MCF 10A (cell line): ENCODE measurements at regions not wholly inside any gene's neighbourhood (a gene's known extent, or its start where the extent isn't known, plus 50 kb on each side); places are given as distances from the start of the nearest gene placed in this dataset.

ENCODE experiments used
- BruUV-seq: library from RNA; stranded (reverse); fragments of 400-500 nt; replicated peaks from 2 replicates; lab custom pipeline; 2021; lab: Mats Ljungman, UMichigan
- CTCF ChIA-PET: fragments of 300-600 bp; sonication (Branson Sonifier 250); formaldehyde crosslinking; extraction: SDS; loops from one replicate; lab custom pipeline; 2021; ENCODE audit warnings: antibody characterized with exemption, inconsistent platforms; lab: Yijun Ruan, JAX
- POLR2A ChIA-PET: fragments of 300-600, 350-650 bp; sonication (Branson Sonifier 250); formaldehyde crosslinking; extraction: SDS; loops from one replicate; lab custom pipeline; 2020; ENCODE audit warnings: antibody characterized with exemption, inconsistent platforms; lab: Yijun Ruan, JAX
- DNase-seq: peaks from one replicate; pipeline ENCODE4 v3.0.0-alpha.2; 2018; ENCODE audit not compliant: unreplicated experiment
- H3K27ac Mint-ChIP-seq: one replicate; pipeline ENCODE4 v1.8.0; 2022; ENCODE audit warnings: mild to moderate bottlenecking, low read depth, mixed read lengths; ENCODE audit not compliant: unreplicated experiment
- H3K27me3 Mint-ChIP-seq: one replicate; pipeline ENCODE4 v1.8.0; 2022; ENCODE audit warnings: mixed read lengths; ENCODE audit not compliant: insufficient read depth, unreplicated experiment
- H3K36me3 Mint-ChIP-seq: one replicate; pipeline ENCODE4 v1.8.0; 2022; ENCODE audit warnings: mild to moderate bottlenecking, moderate library complexity, mixed read lengths; ENCODE audit not compliant: insufficient read depth, unreplicated experiment
- H3K4me1 Mint-ChIP-seq: one replicate; pipeline ENCODE4 v1.8.0; 2022; ENCODE audit warnings: mixed read lengths; ENCODE audit not compliant: insufficient read depth, unreplicated experiment
- H3K4me3 Mint-ChIP-seq: one replicate; pipeline ENCODE4 v1.8.0; 2022; ENCODE audit warnings: mild to moderate bottlenecking, moderate library complexity, mixed read lengths; ENCODE audit not compliant: unreplicated experiment
- H3K9me3 Mint-ChIP-seq: one replicate; pipeline ENCODE4 v1.8.0; 2022; ENCODE audit warnings: mixed read lengths; ENCODE audit not compliant: unreplicated experiment
- intact Hi-C: fragments of 100-400 bp; cut with micrococcal nuclease; formaldehyde crosslinking; loops from 2 replicates; pipeline ENCODE4 v1.14.1; 2022
- TF ChIP-seq, protein P1 (sequence below): fragments of 200-600 bp; IDR thresholded peaks from one replicate; pipeline ENCODE4 v1.8.0; 2022; ENCODE audit warnings: antibody characterized with exemption, mild to moderate bottlenecking; ENCODE audit not compliant: unreplicated experiment

DNA sequence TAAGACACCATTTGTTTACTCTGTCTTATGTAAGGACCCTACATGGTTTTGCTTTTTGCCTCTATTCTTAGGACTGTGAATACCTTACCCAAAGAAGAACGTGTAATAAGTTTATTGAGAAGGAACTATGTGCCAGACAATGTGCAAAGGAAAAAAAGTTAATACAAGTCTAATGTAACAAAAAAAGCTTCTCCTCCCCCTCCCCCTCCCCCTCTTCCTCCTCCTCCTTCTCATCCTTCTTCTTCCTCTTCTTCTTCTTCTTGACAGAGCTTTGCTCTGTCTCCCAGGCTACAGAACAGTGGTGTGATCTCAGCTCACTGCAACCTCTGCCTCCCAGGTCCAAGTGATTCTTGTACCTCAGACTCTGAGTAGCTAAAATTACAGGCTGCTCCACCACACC is 50.9 kb upstream of the MITF start:
- no peaks in the 10 kb centered on the region for H3K27me3 Mint-ChIP-seq
- CTCF ChIA-PET, result interaction anchor here (0.6 to 11.3 kb wide), 9 partner anchors 11 to 260 kb away, joined by 3 to 235 read pairs (median 3); no protein-coding TSS in a partner anchor
- no peak overlapping the region for H3K4me3 Mint-ChIP-seq
- H3K36me3 Mint-ChIP-seq, result no peaks in the 10 kb centered on the region
- H3K27ac Mint-ChIP-seq, result no peak overlapping the region
- intact Hi-C loops, result no loop called here
- TF ChIP-seq, protein P1, sequence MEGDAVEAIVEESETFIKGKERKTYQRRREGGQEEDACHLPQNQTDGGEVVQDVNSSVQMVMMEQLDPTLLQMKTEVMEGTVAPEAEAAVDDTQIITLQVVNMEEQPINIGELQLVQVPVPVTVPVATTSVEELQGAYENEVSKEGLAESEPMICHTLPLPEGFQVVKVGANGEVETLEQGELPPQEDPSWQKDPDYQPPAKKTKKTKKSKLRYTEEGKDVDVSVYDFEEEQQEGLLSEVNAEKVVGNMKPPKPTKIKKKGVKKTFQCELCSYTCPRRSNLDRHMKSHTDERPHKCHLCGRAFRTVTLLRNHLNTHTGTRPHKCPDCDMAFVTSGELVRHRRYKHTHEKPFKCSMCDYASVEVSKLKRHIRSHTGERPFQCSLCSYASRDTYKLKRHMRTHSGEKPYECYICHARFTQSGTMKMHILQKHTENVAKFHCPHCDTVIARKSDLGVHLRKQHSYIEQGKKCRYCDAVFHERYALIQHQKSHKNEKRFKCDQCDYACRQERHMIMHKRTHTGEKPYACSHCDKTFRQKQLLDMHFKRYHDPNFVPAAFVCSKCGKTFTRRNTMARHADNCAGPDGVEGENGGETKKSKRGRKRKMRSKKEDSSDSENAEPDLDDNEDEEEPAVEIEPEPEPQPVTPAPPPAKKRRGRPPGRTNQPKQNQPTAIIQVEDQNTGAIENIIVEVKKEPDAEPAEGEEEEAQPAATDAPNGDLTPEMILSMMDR, result no peak
- BruUV-seq, result no TSS peak
- DNase-seq, result no peak
- POLR2A ChIA-PET, result interaction anchor here (0.6 to 0.9 kb wide), 3 partner anchors 9 to 103 kb away, joined by 3 read pairs; no protein-coding TSS in a partner anchor
- peaks cover 6% of the 10 kb centered on the region for H3K4me1 Mint-ChIP-seq
- H3K9me3 Mint-ChIP-seq, result no peaks in the 10 kb centered on the region

DNA sequence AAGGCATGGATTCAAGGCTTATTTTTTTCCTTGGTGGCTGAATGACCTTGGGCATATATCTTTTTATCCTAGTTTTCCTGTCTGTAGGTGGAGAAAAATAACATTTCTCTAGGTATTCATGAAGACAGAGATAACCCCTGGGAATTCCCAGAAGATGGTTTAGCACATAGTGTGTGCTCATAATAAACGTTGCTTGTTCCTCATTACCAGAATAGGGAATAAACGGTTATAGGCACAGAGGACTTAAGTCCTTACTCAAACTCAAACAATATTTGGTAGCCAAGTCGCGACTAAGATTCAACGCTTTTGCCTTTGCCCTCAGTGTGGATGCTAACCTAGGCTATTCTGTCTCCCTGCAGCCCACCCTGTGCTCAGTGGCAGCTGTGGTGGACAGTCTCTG is 51.6 kb upstream of the MITF start:
- Mint-ChIP-seq H3K27ac (no peak overlapping the region), H3K9me3 (no peaks in the 10 kb centered on the region), H3K27me3 (no peaks in the 10 kb centered on the region), H3K4me1 (peaks cover 2% of the 10 kb centered on the region), H3K36me3 (no peaks in the 10 kb centered on the region), H3K4me3 (no peak overlapping the region)
- TF ChIP-seq, protein P1, result no peak
- POLR2A ChIA-PET, result no interaction called here
- CTCF ChIA-PET, result interaction anchor here (0.7 to 11.3 kb wide), 6 partner anchors 16 to 261 kb away, joined by 3 to 235 read pairs (median 10); no protein-coding TSS in a partner anchor
- no peak for DNase-seq
- intact Hi-C loops, result no loop called here
- BruUV-seq, result no TSS peak

GRCh38 chr3:69686056-69686455 is 53.2 kb upstream of the MITF start:
- intact Hi-C loops, result no loop called here
- H3K4me3 Mint-ChIP-seq, result no peak overlapping the region
- H3K4me1 Mint-ChIP-seq, result no peaks in the 10 kb centered on the region
- H3K9me3 Mint-ChIP-seq, result no peaks in the 10 kb centered on the region
- no TSS peak for BruUV-seq
- H3K27ac Mint-ChIP-seq, result no peak overlapping the region
- DNase-seq, result no peak
- ChIA-PET POLR2A (interaction anchor here (1.1 kb wide), 1 partner anchor 53 kb away, joined by 3 read pairs; the partner anchor contains the start of gene MITF), CTCF (interaction anchor here (1.2 kb wide), 1 partner anchor 107 kb away, joined by 9 read pairs; no protein-coding TSS in a partner anchor)
- no peaks in the 10 kb centered on the region for H3K36me3 Mint-ChIP-seq
- H3K27me3 Mint-ChIP-seq, result no peaks in the 10 kb centered on the region
- TF ChIP-seq, protein P1, result no peak

GRCh38 chr3:69684309-69684961 is 54.8 kb upstream of the MITF start:
- H3K36me3 Mint-ChIP-seq, result no peaks in the 10 kb centered on the region
- no TSS peak for BruUV-seq
- H3K4me1 Mint-ChIP-seq, result no peaks in the 10 kb centered on the region
- POLR2A ChIA-PET, result no interaction called here
- CTCF ChIA-PET, result interaction anchor here (0.6 to 1.6 kb wide), 3 partner anchors 8 to 485 kb away, joined by 3 read pairs; no protein-coding TSS in a partner anchor
- no peak for DNase-seq
- no peaks in the 10 kb centered on the region for H3K27me3 Mint-ChIP-seq
- H3K4me3 Mint-ChIP-seq, result no peak overlapping the region
- intact Hi-C loops, result no loop called here
- TF ChIP-seq, protein P1, result no peak
- H3K9me3 Mint-ChIP-seq, result no peaks in the 10 kb centered on the region
- H3K27ac Mint-ChIP-seq, result no peak overlapping the region
